Activated CD8-positive, alpha-beta memory T cell treated with anti-CD3 and anti-CD28 coated beads, Interleukin-2, amount 50 U/mL, for 48 hours (primary cell): ENCODE measurements at regions not wholly inside any gene's neighbourhood (a gene's known extent, or its start where the extent isn't known, plus 50 kb on each side); places are given as distances from the start of the nearest gene placed in this dataset.

ENCODE experiments used
- DNase-seq: peaks from one replicate; pipeline ENCODE4 v3.0.0-alpha.2; 2020

- DNase-seq, result no peak
Observed at GRCh38 chr4:15341733-15342300, 86.0 kb upstream of the C1QTNF7 start.

- DNase-seq, result no peak
Observed at GRCh38 chr4:15343000-15343399, 84.8 kb upstream of the C1QTNF7 start.

GRCh38 chr4:15343581-15343980 is 84.3 kb upstream of the C1QTNF7 start:
- DNase-seq, result no peak

GRCh38 chr4:15344041-15344440 is 83.8 kb upstream of the C1QTNF7 start:
- DNase-seq, result no peak

GRCh38 chr4:15345134-15345533 is 82.7 kb upstream of the C1QTNF7 start:
- DNase-seq, result no peak

GRCh38 chr4:15348236-15348635 is 79.6 kb upstream of the C1QTNF7 start:
- DNase-seq, result no peak

GRCh38 chr4:15348695-15349094 is 79.1 kb upstream of the C1QTNF7 start:
- no peak for DNase-seq

- DNase-seq, result no peak
Observed at GRCh38 chr4:15349531-15349935, 78.3 kb upstream of the C1QTNF7 start.

- no peak for DNase-seq
Observed at GRCh38 chr4:15349965-15350364, 77.9 kb upstream of the C1QTNF7 start.

GRCh38 chr4:15352524-15352923 is 75.3 kb upstream of the C1QTNF7 start:
- no peak for DNase-seq

- no peak for DNase-seq
Observed at GRCh38 chr4:15353207-15353606, 74.6 kb upstream of the C1QTNF7 start.

- no peak for DNase-seq
Observed at GRCh38 chr4:15354371-15355297, 73.2 kb upstream of the C1QTNF7 start.

- no peak for DNase-seq
Observed at GRCh38 chr4:15361529-15361928, 66.3 kb upstream of the C1QTNF7 start.

GRCh38 chr4:15362541-15362940 is 65.3 kb upstream of the C1QTNF7 start:
- DNase-seq, result no peak

- no peak for DNase-seq
Observed at GRCh38 chr4:15364183-15364582, 63.6 kb upstream of the C1QTNF7 start.

- DNase-seq, result no peak
Observed at GRCh38 chr4:15365641-15366040, 62.2 kb upstream of the C1QTNF7 start.

GRCh38 chr4:15366721-15367120 is 61.1 kb upstream of the C1QTNF7 start:
- DNase-seq, result no peak

- no peak for DNase-seq
Observed at GRCh38 chr4:15368856-15369255, 59.0 kb upstream of the C1QTNF7 start.

GRCh38 chr4:15370296-15370695 is 57.5 kb upstream of the C1QTNF7 start:
- no peak for DNase-seq

GRCh38 chr4:15373363-15373762 is 54.5 kb upstream of the C1QTNF7 start:
- no peak for DNase-seq

- no peak for DNase-seq
Observed at GRCh38 chr4:15374656-15375055, 53.2 kb upstream of the C1QTNF7 start.

GRCh38 chr4:15375667-15376066 is 52.2 kb upstream of the C1QTNF7 start:
- DNase-seq, result no peak

- DNase-seq, result no peak
Observed at GRCh38 chr4:15376145-15376544, 51.7 kb upstream of the C1QTNF7 start.

- no peak for DNase-seq
Observed at GRCh38 chr4:15376594-15376993, 51.2 kb upstream of the C1QTNF7 start.
